ENCODE measurements at regions not wholly inside any gene's neighbourhood (a gene's known extent, or its start where the extent isn't known, plus 50 kb on each side); places are given as distances from the start of the nearest gene placed in this dataset.

GRCh38 chr2:155696571-155696970 lies 636.0 kb downstream of the NR4A2 start:
- TF ChIP-seq POLR2AphosphoS5 (IDR thresholded peaks at IDR 0.05; ENCODE audit: borderline replicate concordance, low read depth, low read length) (no peak), EZH2 (IDR thresholded peaks at IDR 0.05) (no peak), FOXP2 (optimal IDR thresholded peaks at IDR 0.05; ENCODE audit: control extremely low read depth, extremely low read length, insufficient read depth) (no peak)
